ENCODE measurements at regions not wholly inside any gene's neighbourhood (a gene's known extent, or its start where the extent isn't known, plus 50 kb on each side); places are given as distances from the start of the nearest gene placed in this dataset.

- H3K4me1 Mint-ChIP-seq: no peaks in the 10 kb centered on the region
- Histone ChIP-seq H3K36me3 (ENCODE audit: control insufficient read depth, insufficient read depth, low read length) (no peaks in the 10 kb centered on the region), H3K4me3 (ENCODE audit: low read length) (no peak overlapping the region), H3K9me3 (ENCODE audit: control insufficient read depth, insufficient read depth, low read length) (no peaks in the 10 kb centered on the region), H3K4me1 (ENCODE audit: control insufficient read depth, insufficient read depth, low read length) (no peaks in the 10 kb centered on the region), H3K27me3 (ENCODE audit: control insufficient read depth, insufficient read depth, low read length) (no peaks in the 10 kb centered on the region), H3K27ac (ENCODE audit: low read length) (no peak overlapping the region)
- H3K27me3 Mint-ChIP-seq (ENCODE audit: low read depth in 2 of 2): peaks cover 0 to 7% of the 10 kb centered on the region in 2 donors
- DNase-seq: no peak
- no peak for TF ChIP-seq CTCF (IDR thresholded peaks at IDR 0.05)
- intact Hi-C loops (cut with micrococcal nuclease): no loop called here
- H3K27ac Mint-ChIP-seq: no peak overlapping the region
- H3K9me3 Mint-ChIP-seq: no peaks in the 10 kb centered on the region
- ATAC-seq: no peak
- no peak overlapping the region for H3K4me3 Mint-ChIP-seq
- H3K36me3 Mint-ChIP-seq: no peaks in the 10 kb centered on the region
- WGBS (ENCODE audit: insufficient coverage): 63% methylated on average over 2 of the region's 2 CpGs
These were observed 158.9 kb upstream of the SASH1 start for GRCh38 chr6:148183776-148184175.

GRCh38 chr6:148186916-148187315 lies 155.7 kb upstream of the SASH1 start:
- no peaks in the 10 kb centered on the region for H3K9me3 Mint-ChIP-seq
- Histone ChIP-seq H3K4me1 (ENCODE audit: control insufficient read depth, insufficient read depth, low read length) (no peaks in the 10 kb centered on the region), H3K27me3 (ENCODE audit: control insufficient read depth, insufficient read depth, low read length) (no peaks in the 10 kb centered on the region), H3K9me3 (ENCODE audit: control insufficient read depth, insufficient read depth, low read length) (no peaks in the 10 kb centered on the region), H3K4me3 (ENCODE audit: low read length) (no peak overlapping the region), H3K36me3 (ENCODE audit: control insufficient read depth, insufficient read depth, low read length) (no peaks in the 10 kb centered on the region), H3K27ac (ENCODE audit: low read length) (no peak overlapping the region)
- H3K27ac Mint-ChIP-seq: no peak overlapping the region
- intact Hi-C loops (cut with micrococcal nuclease): no loop called here
- DNase-seq (no peak), ATAC-seq (no peak)
- whole genome bisulfite sequencing (ENCODE audit: insufficient coverage): 92% methylated on average over 5 of the region's 5 CpGs
- no peak overlapping the region for H3K4me3 Mint-ChIP-seq
- H3K36me3 Mint-ChIP-seq: no peaks in the 10 kb centered on the region
- no peak for TF ChIP-seq CTCF (IDR thresholded peaks at IDR 0.05)
- no peaks in the 10 kb centered on the region for H3K4me1 Mint-ChIP-seq
- H3K27me3 Mint-ChIP-seq (ENCODE audit: low read depth in 2 of 2): peaks cover 0 to 5% of the 10 kb centered on the region in 2 donors

- intact Hi-C loops (cut with micrococcal nuclease): no loop called here
These were observed 150.3 kb upstream of the SASH1 start for GRCh38 chr6:148192310-148192709.

More at GRCh38 chr6:148192310-148192709, 150.3 kb upstream of the SASH1 start:
- Mint-ChIP-seq H3K27ac (no peak overlapping the region), H3K4me1 (no peaks in the 10 kb centered on the region), H3K9me3 (no peaks in the 10 kb centered on the region), H3K36me3 (no peaks in the 10 kb centered on the region), H3K4me3 (no peak overlapping the region), H3K27me3 (ENCODE audit: low read depth in 2 of 2) (peaks cover 0 to 7% of the 10 kb centered on the region in 2 donors)
- no peaks in the 10 kb centered on the region for H3K4me1 ChIP-seq (ENCODE audit: control insufficient read depth, insufficient read depth, low read length)
- no peaks in the 10 kb centered on the region for H3K9me3 ChIP-seq (ENCODE audit: control insufficient read depth, insufficient read depth, low read length)
- DNase-seq (no peak), ATAC-seq (no peak)
- TF ChIP-seq CTCF (IDR thresholded peaks at IDR 0.05): no peak
- H3K4me3 ChIP-seq (ENCODE audit: low read length): no peak overlapping the region
- WGBS (ENCODE audit: insufficient coverage): 87% methylated on average over 4 of the region's 4 CpGs
- H3K27me3 ChIP-seq (ENCODE audit: control insufficient read depth, insufficient read depth, low read length): no peaks in the 10 kb centered on the region
- no peaks in the 10 kb centered on the region for H3K36me3 ChIP-seq (ENCODE audit: control insufficient read depth, insufficient read depth, low read length)
- H3K27ac ChIP-seq (ENCODE audit: low read length): no peak overlapping the region
